ENCODE measurements at regions not wholly inside any gene's neighbourhood (a gene's known extent, or its start where the extent isn't known, plus 50 kb on each side); places are given as distances from the start of the nearest gene placed in this dataset.

DNA sequence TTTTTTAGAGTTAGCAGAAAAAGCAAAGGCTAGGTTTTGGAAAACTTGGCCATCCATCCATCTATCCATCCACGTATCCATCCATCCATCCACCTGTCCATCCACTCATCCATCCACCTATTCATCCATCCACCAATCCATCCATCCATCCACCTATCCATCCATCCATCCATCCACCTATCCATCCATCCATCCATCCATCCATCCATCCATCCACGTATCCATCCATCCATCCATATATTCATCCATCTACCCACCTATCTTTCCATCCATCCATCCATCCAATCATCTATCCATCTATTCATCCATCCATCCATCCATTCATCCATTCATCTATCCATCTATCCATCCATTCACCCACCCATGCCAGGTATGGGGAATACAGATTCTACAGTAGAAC is 81.7 kb upstream of the MPP7 start:
- TF ChIP-seq, protein P1, sequence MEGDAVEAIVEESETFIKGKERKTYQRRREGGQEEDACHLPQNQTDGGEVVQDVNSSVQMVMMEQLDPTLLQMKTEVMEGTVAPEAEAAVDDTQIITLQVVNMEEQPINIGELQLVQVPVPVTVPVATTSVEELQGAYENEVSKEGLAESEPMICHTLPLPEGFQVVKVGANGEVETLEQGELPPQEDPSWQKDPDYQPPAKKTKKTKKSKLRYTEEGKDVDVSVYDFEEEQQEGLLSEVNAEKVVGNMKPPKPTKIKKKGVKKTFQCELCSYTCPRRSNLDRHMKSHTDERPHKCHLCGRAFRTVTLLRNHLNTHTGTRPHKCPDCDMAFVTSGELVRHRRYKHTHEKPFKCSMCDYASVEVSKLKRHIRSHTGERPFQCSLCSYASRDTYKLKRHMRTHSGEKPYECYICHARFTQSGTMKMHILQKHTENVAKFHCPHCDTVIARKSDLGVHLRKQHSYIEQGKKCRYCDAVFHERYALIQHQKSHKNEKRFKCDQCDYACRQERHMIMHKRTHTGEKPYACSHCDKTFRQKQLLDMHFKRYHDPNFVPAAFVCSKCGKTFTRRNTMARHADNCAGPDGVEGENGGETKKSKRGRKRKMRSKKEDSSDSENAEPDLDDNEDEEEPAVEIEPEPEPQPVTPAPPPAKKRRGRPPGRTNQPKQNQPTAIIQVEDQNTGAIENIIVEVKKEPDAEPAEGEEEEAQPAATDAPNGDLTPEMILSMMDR (IDR thresholded peaks at IDR 0.05 in 2 of 3, conservative IDR thresholded peaks at IDR 0.05 in 1 of 3; ENCODE audit: borderline replicate concordance in 1 of 3, insufficient read depth in 1 of 3, low read depth in 2 of 3, low read length in 2 of 3) = no peak
- TF ChIP-seq POLR2A (IDR thresholded peaks at IDR 0.05; ENCODE audit: borderline replicate concordance, extremely low read depth, insufficient read depth, insufficient read length) = no peak
